ENCODE measurements at regions not wholly inside any gene's neighbourhood (a gene's known extent, or its start where the extent isn't known, plus 50 kb on each side); places are given as distances from the start of the nearest gene placed in this dataset.

DNA sequence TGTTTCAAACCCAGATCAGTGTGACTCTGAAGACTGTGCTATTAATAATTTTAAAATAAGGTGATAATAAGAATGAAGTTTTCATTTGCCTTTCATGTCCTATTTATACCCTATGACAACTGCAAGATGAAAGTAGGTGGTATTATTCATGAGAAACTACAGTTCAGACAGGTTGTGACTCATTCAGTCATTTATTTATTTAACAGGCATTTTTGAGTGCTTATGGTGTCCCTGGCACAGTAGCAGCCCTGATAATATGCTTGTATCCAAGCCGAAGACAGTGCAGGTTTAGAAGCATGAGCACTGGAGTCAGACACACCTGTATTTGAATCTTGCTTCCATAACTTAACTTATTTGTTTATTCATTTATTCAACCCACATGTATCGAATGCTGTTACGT lies 87.1 kb downstream of the FZD1 start:
- TF ChIP-seq, protein P1, sequence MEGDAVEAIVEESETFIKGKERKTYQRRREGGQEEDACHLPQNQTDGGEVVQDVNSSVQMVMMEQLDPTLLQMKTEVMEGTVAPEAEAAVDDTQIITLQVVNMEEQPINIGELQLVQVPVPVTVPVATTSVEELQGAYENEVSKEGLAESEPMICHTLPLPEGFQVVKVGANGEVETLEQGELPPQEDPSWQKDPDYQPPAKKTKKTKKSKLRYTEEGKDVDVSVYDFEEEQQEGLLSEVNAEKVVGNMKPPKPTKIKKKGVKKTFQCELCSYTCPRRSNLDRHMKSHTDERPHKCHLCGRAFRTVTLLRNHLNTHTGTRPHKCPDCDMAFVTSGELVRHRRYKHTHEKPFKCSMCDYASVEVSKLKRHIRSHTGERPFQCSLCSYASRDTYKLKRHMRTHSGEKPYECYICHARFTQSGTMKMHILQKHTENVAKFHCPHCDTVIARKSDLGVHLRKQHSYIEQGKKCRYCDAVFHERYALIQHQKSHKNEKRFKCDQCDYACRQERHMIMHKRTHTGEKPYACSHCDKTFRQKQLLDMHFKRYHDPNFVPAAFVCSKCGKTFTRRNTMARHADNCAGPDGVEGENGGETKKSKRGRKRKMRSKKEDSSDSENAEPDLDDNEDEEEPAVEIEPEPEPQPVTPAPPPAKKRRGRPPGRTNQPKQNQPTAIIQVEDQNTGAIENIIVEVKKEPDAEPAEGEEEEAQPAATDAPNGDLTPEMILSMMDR (IDR thresholded peaks at IDR 0.05) = no peak
- no peak for TF ChIP-seq POLR2A (IDR thresholded peaks at IDR 0.05)
